ENCODE measurements at regions not wholly inside any gene's neighbourhood (a gene's known extent, or its start where the extent isn't known, plus 50 kb on each side); places are given as distances from the start of the nearest gene placed in this dataset.

DNA sequence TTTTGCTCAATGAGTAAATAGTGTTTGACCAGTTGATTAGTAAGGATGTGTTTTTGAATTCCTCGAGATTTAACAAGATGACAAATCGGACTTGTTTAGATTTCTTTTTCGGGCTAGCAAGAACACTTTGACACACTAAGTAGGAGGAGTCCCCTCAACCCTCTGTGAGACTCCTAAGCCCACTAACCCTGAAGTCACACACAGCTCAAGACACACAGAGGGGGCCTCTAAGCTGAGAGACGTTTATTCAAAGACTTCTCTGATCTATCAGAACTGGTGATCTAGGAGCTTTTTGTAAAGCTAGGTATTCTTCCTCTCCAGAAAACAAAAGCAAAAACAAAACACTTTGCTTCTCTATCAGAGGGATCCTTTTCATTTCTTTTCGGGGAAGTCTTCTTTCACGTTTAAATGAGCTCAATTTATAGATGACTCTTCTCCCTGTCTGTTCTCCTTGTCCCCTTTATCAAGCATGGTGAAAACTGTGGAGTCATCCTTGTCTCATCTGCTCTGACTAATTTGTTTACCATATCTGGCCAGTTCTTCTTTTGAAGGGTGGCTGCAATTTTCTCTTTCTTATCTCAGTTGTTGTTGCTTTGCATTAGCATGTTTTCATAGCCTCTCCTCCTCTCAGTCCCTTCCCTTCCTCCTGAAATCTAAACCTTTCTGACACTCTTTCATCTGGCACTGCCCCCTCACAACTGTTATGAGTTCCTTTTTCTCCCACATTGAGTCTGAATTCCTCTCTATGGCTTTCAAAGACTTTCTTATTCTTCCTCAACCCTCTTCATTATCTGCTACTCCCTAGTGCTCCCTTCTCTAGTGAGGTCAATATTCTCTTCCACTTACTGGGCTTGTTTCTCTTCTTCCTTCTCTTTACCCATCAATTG, 68.5 kb upstream of the RAI14 start:
- BruUV-seq (replicated peaks), result no TSS peak
- peak; percentile 75 for FAIRE-seq
- Histone ChIP-seq H3K36me3 (ENCODE audit: control insufficient read depth in 2 of 2, extremely low read depth in 1 of 2, insufficient read depth in 2 of 2, low read length in 2 of 2) (no peaks in the 10 kb centered on the region), H4K20me1 (replicated peaks; ENCODE audit: control insufficient read depth, extremely low read depth, insufficient read depth, low read length) (no peaks in the 10 kb centered on the region), H2AFZ (ENCODE audit: low read depth, low read length) (peak overlapping the region; percentile 4), H3K4me3 (replicated peaks in 1 of 3; ENCODE audit: insufficient read depth in 1 of 3, low read depth in 1 of 3, low read length in 3 of 3) (no peak overlapping the region), H3K27ac (ENCODE audit: insufficient read depth, low read depth, low read length) (peak overlapping the region; percentile 99), H3K9me3 (replicated peaks; ENCODE audit: control insufficient read depth, insufficient read depth, low read length) (no peaks in the 10 kb centered on the region), H3K4me1 (ENCODE audit: control insufficient read depth, extremely low read depth, insufficient read depth, low read length) (peaks cover 60% of the 10 kb centered on the region), H3K79me2 (ENCODE audit: control insufficient read depth, insufficient read depth, low read length) (no peaks in the 10 kb centered on the region), H3K27me3 (ENCODE audit: control insufficient read depth in 2 of 2, insufficient read depth in 2 of 2, low read length in 2 of 2) (no peaks in the 10 kb centered on the region), H3K4me2 (ENCODE audit: insufficient read depth, low read length) (peak overlapping the region; percentile 60), H3K9me1 (replicated peaks; ENCODE audit: control insufficient read depth, extremely low read depth, insufficient read depth, low read length) (no peaks in the 10 kb centered on the region), H3K9ac (replicated peaks; ENCODE audit: extremely low read depth, insufficient read depth, low read length) (peak overlapping the region; percentile 97)
- POLR2A ChIA-PET, result interaction anchor here (0.7 to 4.4 kb wide), 5 partner anchors 17 to 69 kb away, joined by 3 to 57 read pairs (median 4); partner anchors contain the start of gene RAI14
- intact Hi-C loops (cut with micrococcal nuclease), result loop anchor here (2.0 to 5.0 kb wide), 3 partner anchors 53 to 200 kb away; no protein-coding TSS in a partner anchor
- CTCF ChIA-PET, result interaction anchor here (0.7 to 3.5 kb wide), 7 partner anchors 11 to 76 kb away, joined by 3 to 26 read pairs (median 3); partner anchors contain the start of gene RAI14
- dilution Hi-C loops (cut with MboI; ENCODE audit: extremely low pct_ligation_motif_present, low sequenced_read_pairs), result no loop called here
- peak; percentile 70 for DNase-seq (ENCODE audit: low read depth, low spot score)
- TF ChIP-seq, protein P1, sequence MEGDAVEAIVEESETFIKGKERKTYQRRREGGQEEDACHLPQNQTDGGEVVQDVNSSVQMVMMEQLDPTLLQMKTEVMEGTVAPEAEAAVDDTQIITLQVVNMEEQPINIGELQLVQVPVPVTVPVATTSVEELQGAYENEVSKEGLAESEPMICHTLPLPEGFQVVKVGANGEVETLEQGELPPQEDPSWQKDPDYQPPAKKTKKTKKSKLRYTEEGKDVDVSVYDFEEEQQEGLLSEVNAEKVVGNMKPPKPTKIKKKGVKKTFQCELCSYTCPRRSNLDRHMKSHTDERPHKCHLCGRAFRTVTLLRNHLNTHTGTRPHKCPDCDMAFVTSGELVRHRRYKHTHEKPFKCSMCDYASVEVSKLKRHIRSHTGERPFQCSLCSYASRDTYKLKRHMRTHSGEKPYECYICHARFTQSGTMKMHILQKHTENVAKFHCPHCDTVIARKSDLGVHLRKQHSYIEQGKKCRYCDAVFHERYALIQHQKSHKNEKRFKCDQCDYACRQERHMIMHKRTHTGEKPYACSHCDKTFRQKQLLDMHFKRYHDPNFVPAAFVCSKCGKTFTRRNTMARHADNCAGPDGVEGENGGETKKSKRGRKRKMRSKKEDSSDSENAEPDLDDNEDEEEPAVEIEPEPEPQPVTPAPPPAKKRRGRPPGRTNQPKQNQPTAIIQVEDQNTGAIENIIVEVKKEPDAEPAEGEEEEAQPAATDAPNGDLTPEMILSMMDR (IDR thresholded peaks at IDR 0.05; ENCODE audit: extremely low read depth in 1 of 2, insufficient read depth in 1 of 2, low read depth in 1 of 2, low read length in 2 of 2), result no peak
- TF ChIP-seq, protein P2, sequence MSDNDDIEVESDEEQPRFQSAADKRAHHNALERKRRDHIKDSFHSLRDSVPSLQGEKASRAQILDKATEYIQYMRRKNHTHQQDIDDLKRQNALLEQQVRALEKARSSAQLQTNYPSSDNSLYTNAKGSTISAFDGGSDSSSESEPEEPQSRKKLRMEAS (IDR thresholded peaks at IDR 0.05; ENCODE audit: insufficient read depth, insufficient read length), result no peak
- TF ChIP-seq FOS (IDR thresholded peaks at IDR 0.05; ENCODE audit: borderline replicate concordance, insufficient read depth, low read length), result peak; percentile 55
- no peak for TF ChIP-seq JUN (IDR thresholded peaks at IDR 0.05; ENCODE audit: borderline replicate concordance, insufficient read depth, insufficient read length, low read depth)
- TF ChIP-seq EZH2 (IDR thresholded peaks at IDR 0.05; ENCODE audit: borderline replicate concordance, low read depth, low read length, severe bottlenecking), result no peak
- peak; percentile 10 for TF ChIP-seq POLR2AphosphoS5 (IDR thresholded peaks at IDR 0.05; ENCODE audit: insufficient read depth, low read depth, low read length)
- TF ChIP-seq GATA2 (IDR thresholded peaks at IDR 0.05; ENCODE audit: insufficient read depth, insufficient read length, low read depth, low read length), result peak; percentile 36
- TF ChIP-seq POLR2A (IDR thresholded peaks at IDR 0.05; ENCODE audit: low read depth, low read length), result no peak
- TF ChIP-seq MYC (IDR thresholded peaks at IDR 0.05; ENCODE audit: low read depth, low read length), result no peak
